GM18511 (cell line): ENCODE measurements at regions not wholly inside any gene's neighbourhood (a gene's known extent, or its start where the extent isn't known, plus 50 kb on each side); places are given as distances from the start of the nearest gene placed in this dataset.

Experiments used
- ATAC-seq: cut with Tn5 transposase; IDR thresholded peaks from one replicate; pipeline ENCODE4 v1.9.1; 2021; ENCODE audit warnings: mild to moderate bottlenecking, moderate library complexity; ENCODE audit not compliant: unreplicated experiment

DNA sequence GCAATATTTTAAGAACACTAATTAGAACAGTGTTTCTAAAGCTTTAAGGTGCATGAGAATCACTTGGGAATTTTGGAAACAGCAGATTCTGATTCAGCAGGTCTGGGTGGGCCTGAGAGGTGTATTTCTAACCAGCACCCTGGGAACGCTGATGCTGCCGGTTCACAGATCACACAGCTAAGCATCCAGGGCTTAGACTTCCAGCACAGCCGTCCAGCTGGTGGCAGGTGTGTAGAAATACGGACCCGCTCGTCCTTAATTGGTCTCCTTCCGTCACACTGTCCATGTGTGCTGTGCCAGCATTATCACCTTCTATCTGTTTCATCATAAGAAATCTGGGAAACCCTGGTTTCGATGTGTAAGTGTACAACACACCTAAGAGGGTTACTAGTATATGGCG, 1029.0 kb downstream of the EFNB2 start:
- no peak for ATAC-seq

DNA sequence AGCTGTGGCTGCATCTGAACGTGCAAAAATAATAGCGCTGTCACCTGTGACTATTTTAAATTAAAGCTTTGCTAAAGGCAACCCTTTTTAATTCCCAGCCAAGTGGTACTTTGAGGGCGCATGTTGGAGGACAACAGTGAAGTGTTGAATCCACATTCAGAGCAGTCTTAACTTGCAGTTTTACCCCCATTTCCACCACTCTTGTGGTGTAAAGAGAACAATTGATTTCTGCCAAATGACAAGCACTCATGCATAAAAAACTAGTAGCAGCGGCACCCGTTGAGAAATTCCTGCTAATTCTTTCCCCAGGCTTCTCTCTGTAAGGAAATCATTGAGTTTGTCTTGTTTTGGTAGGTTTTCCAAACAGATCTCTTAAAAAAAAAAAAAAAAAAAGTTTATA, 1033.3 kb downstream of the EFNB2 start:
- no peak for ATAC-seq

- ATAC-seq, result no peak
Measured at GRCh38 chr13:105497597-105497996, 1037.9 kb downstream of the EFNB2 start.

DNA sequence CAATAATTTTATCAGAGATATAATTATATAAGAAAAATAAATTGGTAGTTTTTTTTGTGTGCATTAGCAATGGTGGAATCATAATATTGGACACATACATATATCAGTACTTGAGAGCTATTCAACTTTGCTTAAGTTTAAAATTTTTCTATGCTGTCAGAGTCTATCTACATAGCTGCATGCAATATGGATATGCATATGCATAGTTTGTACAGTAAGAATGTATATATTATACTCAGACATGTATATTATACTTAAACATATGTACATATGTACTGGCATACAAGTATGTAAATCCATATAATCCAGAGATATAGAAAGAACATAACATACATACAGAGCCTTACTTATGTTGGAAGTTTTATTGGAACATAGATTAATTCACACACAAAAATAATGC, 1043.2 kb downstream of the EFNB2 start:
- no peak for ATAC-seq

- no peak for ATAC-seq
Measured at GRCh38 chr13:105491345-105491744, 1044.1 kb downstream of the EFNB2 start.

DNA sequence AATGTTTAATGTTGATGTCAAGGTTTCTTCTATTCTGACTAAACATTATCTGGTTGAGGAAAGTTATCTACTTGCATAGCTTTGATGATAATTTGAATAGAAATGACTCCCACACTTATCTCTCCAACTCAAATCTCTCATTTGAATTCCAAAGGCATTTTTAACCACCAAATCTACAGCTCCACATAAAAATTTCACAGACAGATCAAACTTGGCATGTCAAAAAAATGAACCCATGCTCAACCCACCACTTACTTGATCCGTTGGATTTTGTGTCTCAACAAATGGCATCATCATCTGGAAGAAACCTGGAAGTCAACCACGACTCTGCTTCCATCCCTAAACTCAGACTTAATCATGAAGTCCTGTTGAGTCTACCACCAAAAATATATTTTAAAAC, 1050.4 kb downstream of the EFNB2 start:
- no peak for ATAC-seq

DNA sequence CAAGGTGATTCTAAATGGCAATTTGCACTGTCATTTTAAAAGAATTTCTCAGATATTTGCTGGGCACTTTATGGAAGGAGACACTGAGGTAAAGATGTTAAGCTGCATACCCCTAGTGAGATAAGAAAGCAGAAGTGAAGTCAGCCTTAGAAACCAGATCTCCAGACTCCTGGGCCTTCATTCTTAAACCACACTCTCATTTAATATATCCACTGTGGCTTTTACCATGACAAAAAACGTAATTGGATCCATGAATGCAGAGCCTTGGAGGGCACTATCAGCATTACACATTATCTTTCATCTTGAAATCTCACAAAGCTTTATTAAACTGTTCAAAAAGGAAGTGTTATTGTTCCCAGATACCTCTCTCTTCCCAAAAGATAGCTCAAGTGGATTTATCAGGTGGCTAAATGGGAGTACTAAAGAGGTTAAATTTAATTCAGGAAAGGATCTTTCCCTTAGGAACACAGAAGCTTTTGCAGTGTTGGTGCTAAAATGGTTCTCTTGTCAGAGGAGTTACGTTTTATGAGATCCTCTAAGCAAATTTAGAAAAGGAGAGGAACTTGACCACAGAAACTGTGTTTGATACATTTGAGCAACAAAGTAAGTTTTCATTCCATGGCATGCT, 1060.4 kb downstream of the EFNB2 start:
- ATAC-seq, result no peak

DNA sequence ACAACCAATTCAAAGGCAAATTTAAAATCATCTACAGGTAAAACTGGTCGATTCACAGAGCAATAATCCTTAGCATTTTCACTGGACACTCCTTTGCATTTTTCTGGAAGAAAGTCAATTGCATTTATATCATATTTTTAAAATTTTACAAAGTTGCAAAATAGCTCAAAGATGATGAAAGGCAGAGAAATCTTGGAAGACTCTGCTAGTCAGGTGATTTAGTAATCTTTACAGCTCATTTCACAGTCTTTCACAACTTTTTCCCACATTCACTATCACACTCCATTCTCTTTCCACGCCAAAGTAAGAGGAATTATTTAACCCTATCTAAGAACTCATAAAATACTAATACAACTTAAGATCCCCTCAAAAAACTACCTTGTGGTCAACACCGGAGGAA, 1063.8 kb downstream of the EFNB2 start:
- ATAC-seq, result no peak

GRCh38 chr13:105466376-105466775, 1069.1 kb downstream of the EFNB2 start:
- no peak for ATAC-seq

DNA sequence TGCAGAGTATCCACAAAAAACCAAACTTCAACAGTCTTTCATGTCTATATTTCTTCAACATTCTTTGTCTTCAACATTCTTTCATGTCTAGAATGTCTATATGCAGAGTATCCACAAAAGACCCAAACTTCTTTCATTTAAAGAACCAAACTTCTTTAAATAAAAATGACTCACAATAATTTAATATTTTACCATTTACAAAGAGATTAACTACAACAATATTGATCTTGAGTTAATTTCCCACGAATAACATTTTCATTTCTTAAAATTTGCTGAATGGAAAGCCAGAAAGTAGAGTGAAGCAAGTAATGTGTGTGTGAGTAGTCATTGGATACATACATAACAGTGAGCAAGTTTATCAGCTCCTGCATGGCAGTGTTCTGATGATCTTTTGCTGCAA, 1069.7 kb downstream of the EFNB2 start, which contains the start of gene DAOA:
Gene DAOA (plus strand): TSS at position 301 of the 400 bp plus-strand sequence.
- no peak for ATAC-seq

DNA sequence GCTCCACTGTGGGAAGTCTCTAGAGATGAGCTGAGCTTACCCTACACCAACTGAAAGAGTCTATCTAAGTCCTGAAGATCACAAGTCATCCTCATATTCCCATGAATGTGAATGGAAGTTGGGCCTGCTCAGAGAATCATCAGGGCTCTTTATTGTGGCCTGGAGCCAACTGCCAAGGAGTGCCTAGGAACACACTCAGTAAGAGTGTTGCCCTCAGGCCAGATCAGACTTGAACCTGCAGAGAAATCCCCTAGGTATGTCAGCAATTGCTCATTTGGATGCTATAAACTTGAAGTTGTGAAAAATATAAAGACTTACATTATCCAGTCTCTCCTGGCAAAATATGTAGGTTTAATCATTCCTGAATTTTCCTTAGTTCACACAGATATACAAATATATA, 1070.2 kb downstream of the EFNB2 start:
- ATAC-seq, result no peak

DNA sequence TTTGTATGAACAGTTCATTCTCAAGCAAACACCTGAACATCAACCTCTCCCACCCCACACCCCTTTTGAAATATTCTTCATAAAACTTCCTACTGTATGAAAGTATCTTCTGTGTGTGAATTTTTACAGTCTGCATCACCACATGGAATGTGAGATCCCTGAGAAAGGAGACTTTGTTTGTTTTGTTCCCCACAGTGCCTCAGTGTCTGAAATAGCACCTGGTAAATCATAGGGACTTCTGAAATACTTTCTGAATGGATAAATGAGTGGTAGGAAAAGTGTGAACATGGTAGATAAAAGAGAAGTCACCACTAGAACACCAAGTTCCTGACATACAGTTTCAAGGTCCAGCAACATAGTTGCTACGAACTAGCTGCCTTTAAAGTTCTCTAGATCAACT, 1071.2 kb downstream of the EFNB2 start:
- ATAC-seq, result no peak

- no peak for ATAC-seq
Measured at GRCh38 chr13:105463011-105463501, 1072.4 kb downstream of the EFNB2 start.

GRCh38 chr13:105462098-105462497, 1073.4 kb downstream of the EFNB2 start:
- ATAC-seq, result no peak

DNA sequence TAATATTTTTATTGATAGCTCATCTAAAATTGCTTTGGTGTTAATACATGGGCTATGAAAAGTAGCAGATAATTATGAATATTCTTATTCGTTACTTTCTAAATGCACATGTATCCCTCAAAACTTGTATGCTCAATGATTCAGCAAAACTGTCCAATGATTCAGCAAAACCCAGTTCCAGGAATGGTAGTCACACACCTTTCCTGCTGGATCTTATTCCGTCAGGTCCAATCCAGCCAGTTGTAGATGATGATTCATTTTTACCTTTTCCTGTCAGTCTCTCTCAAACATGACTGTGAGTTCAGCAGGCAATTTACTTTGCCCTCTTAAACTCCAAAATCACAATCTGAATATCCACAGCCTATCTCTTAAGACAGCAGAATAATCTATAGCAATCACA, 1082.6 kb downstream of the EFNB2 start:
- no peak for ATAC-seq

- no peak for ATAC-seq
Measured at GRCh38 chr13:105450784-105451183, 1084.7 kb downstream of the EFNB2 start.

DNA sequence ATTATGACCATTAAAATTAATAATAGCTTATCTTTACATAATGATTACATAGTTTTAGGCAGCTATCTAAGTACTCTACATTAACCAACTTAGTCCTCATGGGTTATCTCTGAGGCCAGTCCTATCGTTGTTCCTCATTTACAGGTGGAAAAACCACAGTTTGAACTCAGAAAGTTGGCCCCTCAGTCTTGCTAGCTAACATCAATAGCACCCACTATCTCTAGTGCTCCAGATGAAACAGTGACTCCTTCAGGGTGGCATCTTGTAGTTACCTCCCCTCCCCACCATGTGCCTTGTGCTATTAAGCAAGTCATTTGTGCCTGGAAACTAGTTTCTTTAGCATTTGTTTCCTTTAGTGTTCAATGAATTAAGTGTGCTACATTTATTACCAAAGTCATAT, 1086.7 kb downstream of the EFNB2 start:
- no peak for ATAC-seq

GRCh38 chr13:105446197-105446596, 1089.3 kb downstream of the EFNB2 start:
- ATAC-seq, result no peak

GRCh38 chr13:105445796-105446195, 1089.7 kb downstream of the EFNB2 start:
- no peak for ATAC-seq

DNA sequence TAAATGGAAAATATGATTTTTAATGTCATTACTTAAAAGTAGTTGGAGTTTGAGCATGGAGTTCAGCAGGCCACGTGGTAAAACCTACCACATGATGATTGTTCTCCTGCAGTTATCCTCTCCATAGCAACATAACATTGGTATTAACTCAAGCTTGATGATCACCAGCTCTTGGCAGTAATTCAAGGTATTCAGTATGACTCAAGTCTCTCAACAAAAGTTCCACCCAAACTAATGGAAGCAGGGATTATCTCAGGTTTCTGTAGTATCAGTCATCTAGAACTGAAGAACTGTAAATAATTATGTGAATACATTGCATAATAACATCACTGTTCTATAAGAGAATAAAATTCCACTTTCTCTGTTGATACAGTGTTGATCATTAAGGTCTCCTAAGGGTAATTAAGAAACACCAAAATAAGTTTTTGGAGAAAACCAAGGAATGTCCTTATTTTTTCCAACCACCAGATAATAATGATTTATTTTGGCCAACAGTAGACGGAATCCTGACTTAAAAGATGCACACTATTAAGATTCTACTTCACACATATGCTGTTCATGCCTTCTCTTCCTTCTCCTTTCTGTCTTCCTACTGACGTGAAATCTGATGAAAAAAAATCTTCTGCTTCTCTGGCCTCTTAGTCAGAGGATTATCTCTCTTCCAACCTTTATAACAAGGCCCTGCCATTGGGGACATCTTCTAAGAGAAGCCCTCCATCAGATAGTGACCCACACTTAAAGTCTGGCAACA, 1092.3 kb downstream of the EFNB2 start:
- ATAC-seq, result no peak

DNA sequence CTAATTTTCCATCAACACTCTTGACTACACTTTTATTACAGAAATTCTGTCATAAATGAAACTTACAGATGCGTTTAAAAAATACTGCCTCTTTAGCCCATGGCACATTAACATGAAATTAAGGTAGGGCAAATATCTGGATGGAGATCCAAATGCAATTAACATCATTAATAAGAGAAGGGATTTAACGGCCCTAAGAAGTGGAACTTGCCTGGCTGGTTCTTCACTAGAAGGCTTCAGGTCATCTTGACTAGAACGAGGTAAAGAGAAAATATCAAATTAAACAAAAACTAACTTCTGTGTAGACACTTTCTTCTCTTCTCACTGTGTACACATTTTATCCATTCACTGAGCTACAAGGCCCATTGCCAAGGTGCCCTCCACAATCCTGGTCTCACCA, 1093.4 kb downstream of the EFNB2 start:
- ATAC-seq, result no peak

GRCh38 chr13:105441051-105441750, 1094.3 kb downstream of the EFNB2 start:
- ATAC-seq, result no peak
